ENCODE measurements at regions not wholly inside any gene's neighbourhood (a gene's known extent, or its start where the extent isn't known, plus 50 kb on each side); places are given as distances from the start of the nearest gene placed in this dataset.

DNA sequence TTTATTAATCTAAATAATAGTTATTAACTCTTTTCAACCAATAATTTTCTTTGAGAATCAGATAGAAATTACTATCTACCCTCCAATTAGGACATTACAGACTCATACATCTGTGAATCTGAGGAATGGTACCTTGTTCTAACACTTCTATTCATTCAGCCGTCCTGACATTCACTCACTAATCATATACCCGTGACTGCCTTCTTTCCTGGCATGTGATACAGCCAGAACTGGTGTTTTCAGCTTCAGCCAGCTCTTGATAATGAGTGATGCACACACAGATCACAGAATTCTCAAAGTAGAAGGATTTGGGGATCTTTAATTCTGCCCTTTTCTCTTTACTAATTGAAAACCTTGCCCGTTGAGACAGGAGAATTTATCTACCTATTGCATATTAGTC lies 499.9 kb downstream of the UTRN start:
- no peak for TF ChIP-seq POLR2AphosphoS5 (IDR thresholded peaks at IDR 0.05)
- no peak for TF ChIP-seq CTCF (IDR thresholded peaks at IDR 0.05)
- TF ChIP-seq POLR2A (IDR thresholded peaks at IDR 0.05) = no peak
- TF ChIP-seq EP300 (IDR thresholded peaks at IDR 0.05) = no peak

All from gastroesophageal sphincter (tissue), 3 donors.